ENCODE measurements at regions not wholly inside any gene's neighbourhood (a gene's known extent, or its start where the extent isn't known, plus 50 kb on each side); places are given as distances from the start of the nearest gene placed in this dataset.

GRCh38 chr2:18841248-18842150 lies 252.1 kb upstream of the NT5C1B start (continued):
- TF ChIP-seq ZNF589 (CRISPR knock-in tag; IDR thresholded peaks at IDR 0.05; ENCODE audit: low read depth) (no peak), ZNF318 (IDR thresholded peaks at IDR 0.05; ENCODE audit: borderline replicate concordance in 1 of 2, low read depth in 1 of 2) (no peak), MAZ (CRISPR knock-in tag; conservative IDR thresholded peaks at IDR 0.05 in 1 of 2, IDR thresholded peaks at IDR 0.05 in 1 of 2) (no peak), CBFB (CRISPR knock-in tag; IDR thresholded peaks at IDR 0.05) (no peak)
